ENCODE measurements at regions not wholly inside any gene's neighbourhood (a gene's known extent, or its start where the extent isn't known, plus 50 kb on each side); places are given as distances from the start of the nearest gene placed in this dataset.

- H3K4me3 ChIP-seq (ENCODE audit: low read depth, low read length), result no peak overlapping the region
- DNase-seq (ENCODE audit: low read depth), result no peak
- no peak for TF ChIP-seq CTCF (conservative IDR thresholded peaks at IDR 0.05; ENCODE audit: low read depth, low read length)
These were observed 483.8 kb upstream of the CDH10 start for GRCh38 chr5:25128606-25129005.

- no peak for TF ChIP-seq CTCF (conservative IDR thresholded peaks at IDR 0.05; ENCODE audit: low read depth, low read length)
- no peak overlapping the region for H3K4me3 ChIP-seq (ENCODE audit: low read depth, low read length)
- peak; percentile 1 for DNase-seq (ENCODE audit: low read depth)
These were observed 474.9 kb upstream of the CDH10 start for GRCh38 chr5:25119650-25120049.

GRCh38 chr5:25107853-25108252 lies 463.1 kb upstream of the CDH10 start:
- no peak overlapping the region for H3K4me3 ChIP-seq (ENCODE audit: low read depth, low read length)
- no peak for DNase-seq (ENCODE audit: low read depth)
- no peak for TF ChIP-seq CTCF (conservative IDR thresholded peaks at IDR 0.05; ENCODE audit: low read depth, low read length)

- TF ChIP-seq CTCF (conservative IDR thresholded peaks at IDR 0.05; ENCODE audit: low read depth, low read length), result no peak
- H3K4me3 ChIP-seq (ENCODE audit: low read depth, low read length), result no peak overlapping the region
- DNase-seq (ENCODE audit: low read depth), result no peak
These were observed 454.8 kb upstream of the CDH10 start for GRCh38 chr5:25099538-25099937.

- no peak for TF ChIP-seq CTCF (conservative IDR thresholded peaks at IDR 0.05; ENCODE audit: low read depth, low read length)
- DNase-seq (ENCODE audit: low read depth), result no peak
- H3K4me3 ChIP-seq (ENCODE audit: low read depth, low read length), result no peak overlapping the region
These were observed 450.5 kb upstream of the CDH10 start for GRCh38 chr5:25095261-25095660.

- TF ChIP-seq CTCF (conservative IDR thresholded peaks at IDR 0.05; ENCODE audit: low read depth, low read length), result no peak
- DNase-seq (ENCODE audit: low read depth), result no peak
- no peak overlapping the region for H3K4me3 ChIP-seq (ENCODE audit: low read depth, low read length)
These were observed 449.4 kb upstream of the CDH10 start for GRCh38 chr5:25094219-25094618.

- no peak for TF ChIP-seq CTCF (conservative IDR thresholded peaks at IDR 0.05; ENCODE audit: low read depth, low read length)
- no peak for DNase-seq (ENCODE audit: low read depth)
- H3K4me3 ChIP-seq (ENCODE audit: low read depth, low read length), result no peak overlapping the region
These were observed 447.1 kb upstream of the CDH10 start for GRCh38 chr5:25091921-25092320.
